Adrenal gland (tissue), 9 donors: ENCODE measurements at regions not wholly inside any gene's neighbourhood (a gene's known extent, or its start where the extent isn't known, plus 50 kb on each side); places are given as distances from the start of the nearest gene placed in this dataset.

ENCODE experiments used
- DNase-seq, 7 donors: peaks; one replicate each; pipeline ENCODE4 v3.0.0-alpha.2; 2019 to 2020
- H3K27ac ChIP-seq, 5 donors: fragments of 200-600 bp; sonication (generic) in 4 of 5; 1 replicate in 3 of 5; 2 replicates in 2 of 5; pipeline versions ENCODE4 v1.5.1 to v1.8.0; 2016 to 2020; ENCODE audit warnings: mild to moderate bottlenecking in 1 of 5
- H3K27me3 ChIP-seq: fragments of 200-600 bp; 2 replicates; pipeline ENCODE4 v1.8.0; 2021
- H3K36me3 ChIP-seq, 2 donors: fragments of 200-600 bp; replicated peaks in 1 of 2; 1 replicate in 1 of 2; 2 replicates in 1 of 2; pipeline versions ENCODE4 v1.5.1 to v1.8.0; 2018 to 2022
- H3K4me1 ChIP-seq, 2 donors: fragments of 200-600 bp; replicated peaks in 1 of 2; 1 replicate in 1 of 2; 2 replicates in 1 of 2; pipeline versions ENCODE4 v1.5.1 to v1.8.0; 2018 to 2021
- H3K4me3 ChIP-seq, 4 donors: fragments of 200-600 bp; sonication (generic) in 3 of 4; one replicate each; pipeline ENCODE4 v1.5.1; 2016 to 2018
- H3K9me3 ChIP-seq, 3 donors: fragments of 200-600 bp; sonication (generic) in 1 of 3; replicated peaks in 1 of 3; 1 replicate in 2 of 3; 2 replicates in 1 of 3; pipeline versions ENCODE4 v1.5.1 to v1.8.0; 2016 to 2021
- POLR2A ChIP-seq, 2 donors: fragments of 450-650 bp; IDR thresholded peaks; one replicate each; pipeline ENCODE4 v1.6.1; 2017; ENCODE audit warnings: antibody characterized with exemption in 2 of 2, mild to moderate bottlenecking in 2 of 2, moderate library complexity in 1 of 2
- WGBS, 4 donors: extraction: QIAGEN DNeasy Blood & Tissue Kit in 2 of 4; methylation state at CpG; one replicate each; pipeline versions ENCODE4 v1.1.5 to v1.1.7; 2013 to 2017; 5-methylcytosine and 5-hydroxymethylcytosine counted together
- intact Hi-C, 2 donors: fragments of 100-400 bp; cut with DNase I; formaldehyde crosslinking; loops; one replicate each; pipeline versions ENCODE4 v1.14.1 to v1.15.0; 2022 to 2023
- TF ChIP-seq, protein P1 (sequence below), 6 experiments: fragments of 450-650 bp in 4 of 6; fragments of 200-600 bp in 2 of 6; sonication (generic) in 1 of 6; IDR thresholded peaks; 1 replicate in 5 of 6; 2 replicates in 1 of 6; pipeline versions ENCODE4 v1.5.1 to v1.8.0; 2016 to 2021; ENCODE audit warnings: antibody characterized with exemption in 6 of 6, mild to moderate bottlenecking in 2 of 6, moderate library complexity in 1 of 6
- donor health status: healthy with polysubstance abuse.
- donor health status: Bipolar disorder and iron deficiency.
- donor health status: DM: yes; HTN: yes; CAD: no.
- donor health status: DM: no; HTN: no; CAD: no.
- donor health status: DM: no; HTN: no; CAD: no.

DNA sequence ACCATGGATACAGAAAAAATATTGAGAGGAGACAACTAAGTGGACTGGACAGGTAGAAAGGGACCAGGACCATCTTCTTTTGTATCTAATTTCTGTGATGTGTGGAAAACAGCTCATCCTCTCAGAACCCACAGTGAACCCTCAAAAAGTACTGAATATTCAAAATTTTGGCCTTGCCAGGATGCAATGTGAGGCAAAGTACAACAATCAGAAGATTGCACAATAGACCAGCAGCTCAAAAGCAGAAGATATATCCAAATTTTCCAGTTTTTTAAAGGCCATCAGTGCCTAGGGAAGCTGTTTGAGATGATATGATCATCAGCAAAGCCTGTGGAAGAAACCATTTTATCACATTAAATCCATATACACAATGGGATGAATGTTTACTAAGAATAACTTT, 973.3 kb upstream of the MIR17HG start:
- intact Hi-C loops, result no loop called here
- no peak for TF ChIP-seq POLR2A (IDR thresholded peaks at IDR 0.05)
- TF ChIP-seq, protein P1, sequence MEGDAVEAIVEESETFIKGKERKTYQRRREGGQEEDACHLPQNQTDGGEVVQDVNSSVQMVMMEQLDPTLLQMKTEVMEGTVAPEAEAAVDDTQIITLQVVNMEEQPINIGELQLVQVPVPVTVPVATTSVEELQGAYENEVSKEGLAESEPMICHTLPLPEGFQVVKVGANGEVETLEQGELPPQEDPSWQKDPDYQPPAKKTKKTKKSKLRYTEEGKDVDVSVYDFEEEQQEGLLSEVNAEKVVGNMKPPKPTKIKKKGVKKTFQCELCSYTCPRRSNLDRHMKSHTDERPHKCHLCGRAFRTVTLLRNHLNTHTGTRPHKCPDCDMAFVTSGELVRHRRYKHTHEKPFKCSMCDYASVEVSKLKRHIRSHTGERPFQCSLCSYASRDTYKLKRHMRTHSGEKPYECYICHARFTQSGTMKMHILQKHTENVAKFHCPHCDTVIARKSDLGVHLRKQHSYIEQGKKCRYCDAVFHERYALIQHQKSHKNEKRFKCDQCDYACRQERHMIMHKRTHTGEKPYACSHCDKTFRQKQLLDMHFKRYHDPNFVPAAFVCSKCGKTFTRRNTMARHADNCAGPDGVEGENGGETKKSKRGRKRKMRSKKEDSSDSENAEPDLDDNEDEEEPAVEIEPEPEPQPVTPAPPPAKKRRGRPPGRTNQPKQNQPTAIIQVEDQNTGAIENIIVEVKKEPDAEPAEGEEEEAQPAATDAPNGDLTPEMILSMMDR (IDR thresholded peaks at IDR 0.05), result no peak
- Histone ChIP-seq H3K4me3 (no peak overlapping the region), H3K27me3 (no peaks in the 10 kb centered on the region), H3K9me3 (no peaks in the 10 kb centered on the region), H3K4me1 (no peaks in the 10 kb centered on the region), H3K36me3 (no peaks in the 10 kb centered on the region), H3K27ac (no peak overlapping the region)
- no peak for DNase-seq

DNA sequence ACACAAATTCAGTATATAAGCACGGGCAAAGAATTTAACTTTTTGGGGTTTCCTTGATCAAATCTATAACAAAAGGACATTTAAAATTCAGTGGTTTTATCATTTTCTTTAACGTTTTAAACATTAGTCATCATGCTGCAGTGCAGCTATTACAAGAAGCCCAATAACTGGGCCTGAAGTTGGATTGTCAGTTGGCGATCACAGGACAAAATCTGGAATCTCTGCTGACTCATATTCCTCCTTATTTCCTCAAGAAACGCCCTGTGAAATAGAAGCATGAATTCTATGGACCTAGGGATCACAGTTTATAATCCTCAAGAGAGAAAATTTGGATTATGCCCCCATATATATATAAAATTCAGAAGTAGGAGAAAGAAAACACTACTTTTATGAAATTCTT, 971.6 kb upstream of the MIR17HG start:
- WGBS, 4 donors, result 77 to 86% (median 81%) methylated on average over 4 of the region's 4 CpGs
- DNase-seq, result no peak
- H3K36me3 ChIP-seq, result no peaks in the 10 kb centered on the region
- H3K4me1 ChIP-seq, result no peaks in the 10 kb centered on the region
- H3K9me3 ChIP-seq, result no peaks in the 10 kb centered on the region
- no peak overlapping the region for H3K27ac ChIP-seq
- TF ChIP-seq, protein P1 (IDR thresholded peaks at IDR 0.05), result no peak
- no peak for TF ChIP-seq POLR2A (IDR thresholded peaks at IDR 0.05)
- H3K4me3 ChIP-seq, result no peak overlapping the region
- H3K27me3 ChIP-seq, result no peaks in the 10 kb centered on the region
- intact Hi-C loops, result no loop called here

DNA sequence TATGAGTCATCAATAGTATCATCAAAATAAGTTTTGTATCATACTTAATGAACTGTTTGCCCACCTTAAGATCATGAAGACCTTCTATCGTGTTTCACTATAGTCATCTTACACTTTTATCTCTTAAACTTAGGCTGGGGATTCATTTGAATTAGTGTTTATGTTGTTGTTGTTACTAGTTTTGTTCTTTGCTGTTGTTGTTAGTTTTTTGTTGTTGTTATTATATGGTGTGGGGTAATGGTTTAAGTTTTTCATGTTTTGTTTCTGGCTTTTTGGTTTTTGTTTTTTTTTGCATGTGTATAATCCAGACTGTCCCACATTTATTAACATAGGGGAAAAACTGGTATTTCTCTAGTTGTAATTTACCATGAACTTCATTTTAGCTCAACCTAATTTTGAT, 965.1 kb upstream of the MIR17HG start:
- intact Hi-C loops, result no loop called here
- TF ChIP-seq POLR2A (IDR thresholded peaks at IDR 0.05), result no peak
- TF ChIP-seq, protein P1 (IDR thresholded peaks at IDR 0.05), result no peak
- Histone ChIP-seq H3K36me3 (no peaks in the 10 kb centered on the region), H3K27ac (no peak overlapping the region), H3K4me3 (no peak overlapping the region), H3K4me1 (no peaks in the 10 kb centered on the region), H3K27me3 (no peaks in the 10 kb centered on the region), H3K9me3 (no peaks in the 10 kb centered on the region)
- no peak for DNase-seq
- 75 to 96% (median 84%) methylated on average over 1 of the region's 1 CpG for WGBS, 4 donors

DNA sequence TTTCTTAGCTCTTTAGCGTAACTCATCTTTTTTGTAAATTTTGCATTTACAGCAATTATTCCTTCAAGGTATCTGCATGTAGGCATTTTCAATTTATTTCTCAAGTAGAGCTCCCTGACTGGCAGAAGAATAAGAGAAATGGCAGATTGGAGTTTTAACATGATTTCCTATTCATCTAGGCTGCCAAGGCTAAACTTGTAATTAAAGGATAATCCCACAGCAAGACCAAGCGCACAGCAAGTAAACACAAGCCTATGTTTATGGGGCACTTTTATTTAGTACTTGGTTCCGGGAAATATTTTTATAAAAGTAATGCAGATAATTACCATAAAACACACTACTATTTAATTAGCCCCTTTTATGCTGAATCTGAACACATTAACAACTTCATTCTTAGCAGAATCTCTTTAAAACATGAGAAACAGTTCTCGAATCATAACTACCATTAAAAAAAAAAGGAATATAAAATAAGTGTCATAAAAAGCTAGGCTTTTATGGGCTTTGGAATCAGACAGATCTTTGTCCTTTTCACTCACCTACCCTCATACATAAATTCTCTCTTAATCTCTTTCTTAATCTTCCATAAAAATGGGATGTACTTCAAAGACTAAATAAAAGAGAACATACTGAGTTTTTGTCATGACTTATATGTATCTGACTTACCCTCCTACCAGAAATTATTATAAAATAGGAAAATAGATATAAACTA, 961.6 kb upstream of the MIR17HG start:
- Histone ChIP-seq H3K27ac (no peak overlapping the region), H3K4me1 (no peaks in the 10 kb centered on the region), H3K27me3 (no peaks in the 10 kb centered on the region), H3K4me3 (no peak overlapping the region), H3K9me3 (no peaks in the 10 kb centered on the region), H3K36me3 (no peaks in the 10 kb centered on the region)
- WGBS, 4 donors, result 90 to 94% (median 93%) methylated on average over 4 of the region's 4 CpGs
- TF ChIP-seq POLR2A (IDR thresholded peaks at IDR 0.05), result no peak
- TF ChIP-seq, protein P1 (IDR thresholded peaks at IDR 0.05), result no peak
- intact Hi-C loops, result no loop called here
- no peak for DNase-seq
